Thoracic aorta (tissue), 2 donors: ENCODE measurements at regions not wholly inside any gene's neighbourhood (a gene's known extent, or its start where the extent isn't known, plus 50 kb on each side); places are given as distances from the start of the nearest gene placed in this dataset.

Experiments
- ATAC-seq: fragments of 150-250 bp; one replicate; pipeline ENCODE4 v1.8.0; 2017; ENCODE audit warnings: low read depth; ENCODE audit not compliant: insufficient number of reproducible peaks, low FRiP score
- DNase-seq: peaks from one replicate; pipeline ENCODE4 v3.0.0-alpha.2; 2020; ENCODE audit warnings: low spot score
- H3K27ac ChIP-seq, 2 donors: fragments of 200-600 bp; sonication (generic); 1 replicate in 1 of 2; 2 replicates in 1 of 2; pipeline ENCODE4 v1.5.1; 2016; ENCODE audit warnings: mild to moderate bottlenecking in 2 of 2, moderate library complexity in 2 of 2
- H3K27me3 ChIP-seq: fragments of 200-600 bp; sonication (generic); replicated peaks from 2 replicates; pipeline ENCODE4 v1.6.0; 2016; ENCODE audit warnings: mild to moderate bottlenecking; ENCODE audit not compliant: insufficient read depth
- H3K36me3 ChIP-seq: fragments of 200-600 bp; sonication (generic); one replicate; pipeline ENCODE4 v1.5.1; 2016
- H3K4me1 ChIP-seq, 2 donors: fragments of 200-600 bp; sonication (generic); 1 replicate in 1 of 2; 2 replicates in 1 of 2; pipeline versions ENCODE4 v1.5.1 to v1.6.0; 2016; ENCODE audit warnings: low read depth in 2 of 2, mild to moderate bottlenecking in 1 of 2; ENCODE audit not compliant: control insufficient read depth in 1 of 2
- H3K4me3 ChIP-seq: fragments of 200-600 bp; sonication (generic); 2 replicates; pipeline ENCODE4 v1.5.1; 2016; ENCODE audit warnings: mild to moderate bottlenecking
- H3K9me3 ChIP-seq: fragments of 200-600 bp; sonication (generic); 2 replicates; pipeline ENCODE4 v1.5.1; 2016
- CTCF ChIP-seq: fragments of 200-600 bp; sonication (generic); IDR thresholded peaks from one replicate; pipeline ENCODE4 v1.5.1; 2019; ENCODE audit warnings: antibody characterized with exemption

DNA sequence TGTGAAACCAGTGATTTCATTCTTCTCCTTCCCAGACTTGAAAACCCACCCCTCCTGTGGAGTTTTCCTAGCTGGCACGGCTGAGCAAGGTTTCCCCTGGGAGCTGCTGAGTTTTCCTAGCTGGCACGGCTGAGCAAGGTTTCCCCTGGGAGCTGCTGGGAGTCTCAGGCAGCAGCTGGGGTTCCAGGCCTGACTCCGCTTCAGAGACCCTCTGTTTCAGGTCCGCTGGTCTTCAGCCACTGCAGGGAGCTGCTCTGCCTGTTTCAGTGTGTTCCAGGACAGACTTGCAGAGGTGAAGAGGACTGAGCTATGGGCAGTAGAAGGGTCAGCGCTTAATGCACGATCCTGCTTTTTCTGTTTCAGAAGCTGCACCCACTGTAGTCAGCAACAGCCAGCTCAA lies 104.9 kb downstream of the XRCC2 start:
- Histone ChIP-seq H3K27ac (no peak overlapping the region), H3K9me3 (no peaks in the 10 kb centered on the region), H3K4me3 (peak overlapping the region; percentile 38), H3K4me1 (peaks cover 0 to 19% of the 10 kb centered on the region in 2 donors), H3K36me3 (no peaks in the 10 kb centered on the region), H3K27me3 (no peaks in the 10 kb centered on the region)
- TF ChIP-seq CTCF: no peak
- no peak for ATAC-seq
- no peak for DNase-seq

GRCh38 chr7:152568972-152569371 lies 107.0 kb downstream of the XRCC2 start:
- ATAC-seq: no peak
- H3K4me1 ChIP-seq: peaks cover 0 to 19% of the 10 kb centered on the region in 2 donors
- no peaks in the 10 kb centered on the region for H3K36me3 ChIP-seq
- DNase-seq: no peak
- H3K27me3 ChIP-seq: no peaks in the 10 kb centered on the region
- H3K9me3 ChIP-seq: no peaks in the 10 kb centered on the region
- no peak overlapping the region for H3K4me3 ChIP-seq
- no peak for TF ChIP-seq CTCF
- no peak overlapping the region for H3K27ac ChIP-seq

DNA sequence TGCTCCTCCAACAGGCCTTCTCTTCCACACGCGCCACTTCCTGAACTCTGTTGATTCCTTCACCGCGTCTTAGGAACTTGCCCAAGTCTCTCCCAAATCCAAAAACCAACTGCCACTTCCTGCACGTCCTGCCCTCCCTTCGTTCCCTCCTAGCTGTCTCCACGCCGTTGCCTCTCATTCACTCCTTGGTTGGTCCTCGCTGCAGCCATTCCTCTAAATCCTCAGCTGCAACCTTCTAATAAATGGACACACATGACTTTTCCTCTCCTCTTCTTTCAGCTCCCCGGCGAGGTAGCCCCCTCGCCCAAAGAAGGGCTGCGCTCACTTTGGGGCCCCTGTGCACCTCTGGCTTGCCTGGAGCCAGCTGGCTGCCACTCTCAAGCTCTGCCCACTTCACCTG lies 110.2 kb downstream of the XRCC2 start:
- Histone ChIP-seq H3K9me3 (no peaks in the 10 kb centered on the region), H3K4me3 (no peak overlapping the region), H3K4me1 (peaks cover 0 to 4% of the 10 kb centered on the region in 2 donors), H3K27me3 (no peaks in the 10 kb centered on the region), H3K36me3 (no peaks in the 10 kb centered on the region), H3K27ac (no peak overlapping the region)
- DNase-seq (no peak), ATAC-seq (no peak)
- TF ChIP-seq CTCF: no peak

DNA sequence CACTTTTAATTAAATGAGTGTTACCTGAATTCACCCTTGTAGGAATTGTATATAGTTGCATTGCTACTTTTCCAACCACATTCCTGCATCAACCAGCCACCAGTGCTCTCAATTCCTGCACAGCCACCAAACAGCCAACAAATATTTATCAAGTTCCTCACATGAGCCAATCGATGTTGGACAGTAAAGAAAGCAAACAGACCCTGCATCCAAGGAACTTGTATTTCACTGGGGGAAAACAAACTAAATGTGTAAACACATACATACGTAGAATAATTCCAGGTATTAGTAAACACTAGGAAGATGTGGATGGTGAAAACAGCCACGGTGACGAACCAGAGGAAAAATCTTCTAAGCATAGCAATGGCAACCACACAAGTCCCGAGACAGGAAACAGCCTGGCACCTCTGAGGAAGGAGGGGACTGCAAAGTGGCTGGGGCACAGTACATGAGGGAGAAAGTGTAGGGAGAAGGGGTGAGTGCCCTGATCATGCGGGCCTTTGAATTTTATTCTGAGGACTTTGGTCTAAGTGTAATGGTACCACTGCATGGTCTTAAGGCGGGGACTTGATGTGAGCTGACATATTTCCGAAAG lies 111.2 kb downstream of the XRCC2 start:
- DNase-seq (no peak), ATAC-seq (no peak)
- no peaks in the 10 kb centered on the region for H3K27me3 ChIP-seq
- no peak overlapping the region for H3K27ac ChIP-seq
- no peak for TF ChIP-seq CTCF
- H3K4me3 ChIP-seq: no peak overlapping the region
- H3K36me3 ChIP-seq: no peaks in the 10 kb centered on the region
- H3K9me3 ChIP-seq: no peaks in the 10 kb centered on the region
- H3K4me1 ChIP-seq: no peaks in the 10 kb centered on the region

DNA sequence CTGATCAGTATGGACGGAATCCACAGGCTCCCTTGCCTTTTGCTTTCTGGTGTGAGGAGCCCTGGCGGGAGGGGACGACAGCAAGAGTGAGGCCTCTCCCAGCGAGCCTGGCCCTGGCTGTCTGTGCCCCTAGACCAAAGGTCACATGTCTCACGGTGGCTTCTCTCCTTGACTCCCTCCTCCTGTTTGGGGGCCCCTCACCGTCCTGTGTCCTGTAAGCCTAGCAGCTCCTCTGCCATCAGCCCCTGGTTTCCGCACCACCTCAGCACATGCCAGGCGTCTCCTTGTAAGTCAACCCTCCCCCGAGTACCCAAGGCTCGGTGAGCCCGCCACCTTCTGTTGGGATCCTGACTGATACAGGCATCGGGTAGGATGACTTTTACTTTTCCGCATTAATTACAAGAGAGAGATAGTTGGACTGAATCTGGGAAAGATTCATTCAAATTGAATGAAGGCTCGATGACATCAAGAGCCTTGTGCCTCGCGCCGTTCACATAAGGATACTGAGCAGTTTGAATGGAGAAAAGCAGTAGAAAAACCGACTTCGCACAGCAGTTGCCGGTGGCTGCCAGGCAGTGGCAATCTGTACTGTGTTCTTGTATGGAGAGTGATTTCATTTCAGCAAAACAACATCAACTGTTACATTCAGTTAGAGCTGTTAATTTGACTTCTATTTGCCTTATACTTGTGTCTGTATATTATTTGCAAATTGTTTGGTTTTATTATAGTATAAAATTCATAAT lies 119.8 kb downstream of the XRCC2 start:
- no peaks in the 10 kb centered on the region for H3K27me3 ChIP-seq
- H3K9me3 ChIP-seq: no peaks in the 10 kb centered on the region
- H3K27ac ChIP-seq: no peak overlapping the region
- H3K36me3 ChIP-seq: no peaks in the 10 kb centered on the region
- ATAC-seq: no peak
- DNase-seq: no peak
- no peak for TF ChIP-seq CTCF
- H3K4me1 ChIP-seq: no peaks in the 10 kb centered on the region
- no peak overlapping the region for H3K4me3 ChIP-seq
